Astrocyte of the spinal cord (primary cell): ENCODE measurements at regions not wholly inside any gene's neighbourhood (a gene's known extent, or its start where the extent isn't known, plus 50 kb on each side); places are given as distances from the start of the nearest gene placed in this dataset.
A peak's percentile ranks its signal among the peaks of the same experiment; 100 is the strongest.
"Not testable (repeated sequence)": the region's sequence is repeated elsewhere in the genome, so short reads cannot be mapped to it uniquely, and the experiment has no call there.

ENCODE experiments used
- DNase-seq: peaks from one replicate; pipeline ENCODE4 v3.0.0; 2011; ENCODE audit warnings: low read depth, low spot score
- H3K4me3 ChIP-seq: 2 replicates; pipeline ENCODE4 v1.5.1; 2011; ENCODE audit warnings: low read depth, mild to moderate bottlenecking, low read length, moderate library complexity
- CTCF ChIP-seq: IDR thresholded peaks from 2 replicates; pipeline ENCODE4 v1.5.1; 2012; ENCODE audit warnings: low read depth, mild to moderate bottlenecking, low read length, inconsistent platforms
- in situ Hi-C: cut with HindIII; loops from 2 replicates; pipeline ENCODE4 v1.10.0; 2017; ENCODE audit warnings: low sequenced_read_pairs

- no peak for TF ChIP-seq CTCF
- DNase-seq, result no peak
- in situ Hi-C loops, result no loop called here
- no peak overlapping the region for H3K4me3 ChIP-seq
Observed at GRCh38 chr4:138341739-138342415, 99.7 kb upstream of the SLC7A11 start.

- in situ Hi-C loops, result no loop called here
- TF ChIP-seq CTCF, result no peak
- no peak overlapping the region for H3K4me3 ChIP-seq
- no peak for DNase-seq
Observed at GRCh38 chr4:138338840-138339239, 96.7 kb upstream of the SLC7A11 start.

- DNase-seq, H3K4me3 ChIP-seq, in situ Hi-C loops: not testable (repeated sequence)
Observed at GRCh38 chr4:138338222-138338621, 96.1 kb upstream of the SLC7A11 start.

GRCh38 chr4:138334346-138335016, 92.3 kb upstream of the SLC7A11 start:
- in situ Hi-C loops, result no loop called here
- no peak for TF ChIP-seq CTCF
- no peak overlapping the region for H3K4me3 ChIP-seq
- DNase-seq, result no peak

GRCh38 chr4:138332415-138332814, 90.3 kb upstream of the SLC7A11 start:
- in situ Hi-C loops, H3K4me3 ChIP-seq, DNase-seq: not testable (repeated sequence)

- no peak for TF ChIP-seq CTCF
- no peak overlapping the region for H3K4me3 ChIP-seq
- peak; percentile 71 for DNase-seq
- in situ Hi-C loops, result no loop called here
Observed at GRCh38 chr4:138330531-138330930, 88.4 kb upstream of the SLC7A11 start.

- no peak overlapping the region for H3K4me3 ChIP-seq
- in situ Hi-C loops, result no loop called here
- DNase-seq, result no peak
- TF ChIP-seq CTCF, result no peak
Observed at GRCh38 chr4:138329506-138330070, 87.4 kb upstream of the SLC7A11 start.
